ENCODE measurements at regions not wholly inside any gene's neighbourhood (a gene's known extent, or its start where the extent isn't known, plus 50 kb on each side); places are given as distances from the start of the nearest gene placed in this dataset.

DNA sequence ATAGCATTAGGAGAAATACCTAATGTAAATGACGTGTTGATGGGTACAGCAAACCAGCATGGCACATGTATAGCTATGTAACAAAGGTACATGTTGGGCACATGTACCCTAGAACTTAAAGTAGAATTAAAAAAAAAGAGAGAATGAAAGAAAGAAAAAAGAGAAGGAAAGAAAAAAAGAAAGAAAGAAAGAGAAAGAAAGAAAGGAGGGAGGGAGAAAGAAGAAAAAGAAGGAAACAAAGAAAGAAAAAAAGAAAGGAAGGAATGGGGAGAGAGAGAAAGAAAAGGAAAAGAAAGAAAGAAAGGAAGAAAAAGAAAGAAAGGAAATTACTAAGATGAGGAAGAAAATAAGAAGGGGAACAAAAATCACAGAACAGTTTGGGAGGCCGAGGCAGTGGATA, 925.5 kb downstream of the LRFN5 start:
- TF ChIP-seq, protein P1, sequence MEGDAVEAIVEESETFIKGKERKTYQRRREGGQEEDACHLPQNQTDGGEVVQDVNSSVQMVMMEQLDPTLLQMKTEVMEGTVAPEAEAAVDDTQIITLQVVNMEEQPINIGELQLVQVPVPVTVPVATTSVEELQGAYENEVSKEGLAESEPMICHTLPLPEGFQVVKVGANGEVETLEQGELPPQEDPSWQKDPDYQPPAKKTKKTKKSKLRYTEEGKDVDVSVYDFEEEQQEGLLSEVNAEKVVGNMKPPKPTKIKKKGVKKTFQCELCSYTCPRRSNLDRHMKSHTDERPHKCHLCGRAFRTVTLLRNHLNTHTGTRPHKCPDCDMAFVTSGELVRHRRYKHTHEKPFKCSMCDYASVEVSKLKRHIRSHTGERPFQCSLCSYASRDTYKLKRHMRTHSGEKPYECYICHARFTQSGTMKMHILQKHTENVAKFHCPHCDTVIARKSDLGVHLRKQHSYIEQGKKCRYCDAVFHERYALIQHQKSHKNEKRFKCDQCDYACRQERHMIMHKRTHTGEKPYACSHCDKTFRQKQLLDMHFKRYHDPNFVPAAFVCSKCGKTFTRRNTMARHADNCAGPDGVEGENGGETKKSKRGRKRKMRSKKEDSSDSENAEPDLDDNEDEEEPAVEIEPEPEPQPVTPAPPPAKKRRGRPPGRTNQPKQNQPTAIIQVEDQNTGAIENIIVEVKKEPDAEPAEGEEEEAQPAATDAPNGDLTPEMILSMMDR (IDR thresholded peaks at IDR 0.05; ENCODE audit: low read depth, low read length) = no peak
- TF ChIP-seq POLR2A (IDR thresholded peaks at IDR 0.05; ENCODE audit: extremely low read depth, insufficient read length) = no peak
- TF ChIP-seq, protein P2, sequence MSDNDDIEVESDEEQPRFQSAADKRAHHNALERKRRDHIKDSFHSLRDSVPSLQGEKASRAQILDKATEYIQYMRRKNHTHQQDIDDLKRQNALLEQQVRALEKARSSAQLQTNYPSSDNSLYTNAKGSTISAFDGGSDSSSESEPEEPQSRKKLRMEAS (IDR thresholded peaks at IDR 0.05; ENCODE audit: low read depth, low read length) = no peak

All from NB4 (cell line).